Activated naive CD8-positive, alpha-beta T cell treated with anti-CD3 and anti-CD28 coated beads, Interleukin-2, amount 10 ng/mL, durations not matched to agents 7 days and 5 days (primary cell): ENCODE measurements at regions not wholly inside any gene's neighbourhood (a gene's known extent, or its start where the extent isn't known, plus 50 kb on each side); places are given as distances from the start of the nearest gene placed in this dataset.

Source experiments
- ATAC-seq: fragments of 150-1000 bp; cut with Tn5 transposase; one replicate; pipeline ENCODE4 v1.10.0; 2021; ENCODE audit warnings: low read depth, moderate library complexity
- POLR2A ChIA-PET: fragments of 350-600 bp; sonication (Branson Sonifier 250); formaldehyde crosslinking; loops from one replicate; lab custom pipeline; 2021; ENCODE audit warnings: antibody characterized with exemption; lab: Charles Lee
- DNase-seq: peaks from one replicate; pipeline ENCODE4 v3.0.0; 2021
- H3K27ac Mint-ChIP-seq: one replicate; pipeline ENCODE4 v1.8.0; 2022; ENCODE audit warnings: mild to moderate bottlenecking, mixed read lengths
- H3K27me3 Mint-ChIP-seq: one replicate; pipeline ENCODE4 v1.8.0; 2022; ENCODE audit warnings: mild to moderate bottlenecking, moderate library complexity, mixed read lengths
- H3K36me3 Mint-ChIP-seq: one replicate; pipeline ENCODE4 v1.8.0; 2021; ENCODE audit warnings: mild to moderate bottlenecking, mixed read lengths
- H3K4me1 Mint-ChIP-seq: one replicate; pipeline ENCODE4 v1.8.0; 2021; ENCODE audit warnings: mixed read lengths
- H3K4me3 Mint-ChIP-seq: one replicate; pipeline ENCODE4 v1.8.0; 2022; ENCODE audit warnings: mild to moderate bottlenecking, moderate library complexity, mixed read lengths
- H3K9me3 Mint-ChIP-seq: one replicate; pipeline ENCODE4 v1.8.0; 2021; ENCODE audit warnings: mixed read lengths

DNA sequence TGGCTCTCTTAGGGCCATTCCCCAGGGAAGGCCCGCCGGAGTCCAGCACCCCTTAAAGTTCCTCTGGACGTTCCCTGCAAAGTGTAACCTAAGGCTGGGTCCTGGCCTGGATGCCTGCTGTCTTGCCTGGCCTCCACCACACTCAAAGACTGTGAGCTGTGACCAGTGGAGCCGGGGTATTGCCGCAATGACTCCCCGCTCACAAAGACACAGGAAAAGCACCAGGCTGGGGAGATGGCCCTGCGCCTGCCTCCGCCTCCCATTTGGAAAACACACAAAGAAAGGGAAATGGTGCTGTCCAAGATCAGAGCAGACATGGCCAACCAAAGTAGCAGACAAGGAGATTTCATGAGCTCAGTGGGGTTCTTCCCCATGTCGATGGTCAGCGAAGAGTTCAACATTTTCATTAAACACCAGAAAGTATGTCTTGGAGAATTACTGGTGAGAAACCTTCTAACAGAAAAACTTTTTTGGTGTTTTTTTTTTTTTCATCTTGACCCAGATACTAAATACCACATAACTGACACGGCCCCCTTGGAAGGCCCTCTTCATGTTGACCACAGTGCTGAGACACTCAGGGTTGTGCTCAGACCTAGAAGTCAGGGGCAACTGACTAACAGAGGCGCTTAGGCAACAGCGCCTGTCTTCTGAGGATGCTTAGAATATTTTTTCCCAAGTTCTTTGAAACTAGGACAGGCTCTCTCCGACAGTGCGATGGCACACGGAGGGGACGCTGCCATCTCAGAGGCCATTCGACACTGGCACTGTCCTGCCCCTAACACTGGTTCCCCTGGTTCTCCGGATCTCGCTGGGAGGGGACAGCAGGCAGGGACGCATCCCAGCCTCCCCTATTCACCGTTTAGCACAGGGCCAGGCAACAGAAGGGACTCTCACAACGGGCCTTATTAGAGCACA lies 226.4 kb upstream of the ID2 start:
- no peak for ATAC-seq
- Mint-ChIP-seq H3K4me1 (peaks cover 41% of the 10 kb centered on the region), H3K27me3 (peaks cover 12% of the 10 kb centered on the region), H3K9me3 (peaks cover 3% of the 10 kb centered on the region), H3K36me3 (peaks cover 17% of the 10 kb centered on the region), H3K4me3 (peak overlapping the region; percentile 84), H3K27ac (peak overlapping the region; percentile 98)
- peak; percentile 48 for DNase-seq
- POLR2A ChIA-PET: interaction anchor here (0.6 to 1.1 kb wide), 5 partner anchors 85 to 972 kb away, joined by 3 read pairs; no protein-coding TSS in a partner anchor

DNA sequence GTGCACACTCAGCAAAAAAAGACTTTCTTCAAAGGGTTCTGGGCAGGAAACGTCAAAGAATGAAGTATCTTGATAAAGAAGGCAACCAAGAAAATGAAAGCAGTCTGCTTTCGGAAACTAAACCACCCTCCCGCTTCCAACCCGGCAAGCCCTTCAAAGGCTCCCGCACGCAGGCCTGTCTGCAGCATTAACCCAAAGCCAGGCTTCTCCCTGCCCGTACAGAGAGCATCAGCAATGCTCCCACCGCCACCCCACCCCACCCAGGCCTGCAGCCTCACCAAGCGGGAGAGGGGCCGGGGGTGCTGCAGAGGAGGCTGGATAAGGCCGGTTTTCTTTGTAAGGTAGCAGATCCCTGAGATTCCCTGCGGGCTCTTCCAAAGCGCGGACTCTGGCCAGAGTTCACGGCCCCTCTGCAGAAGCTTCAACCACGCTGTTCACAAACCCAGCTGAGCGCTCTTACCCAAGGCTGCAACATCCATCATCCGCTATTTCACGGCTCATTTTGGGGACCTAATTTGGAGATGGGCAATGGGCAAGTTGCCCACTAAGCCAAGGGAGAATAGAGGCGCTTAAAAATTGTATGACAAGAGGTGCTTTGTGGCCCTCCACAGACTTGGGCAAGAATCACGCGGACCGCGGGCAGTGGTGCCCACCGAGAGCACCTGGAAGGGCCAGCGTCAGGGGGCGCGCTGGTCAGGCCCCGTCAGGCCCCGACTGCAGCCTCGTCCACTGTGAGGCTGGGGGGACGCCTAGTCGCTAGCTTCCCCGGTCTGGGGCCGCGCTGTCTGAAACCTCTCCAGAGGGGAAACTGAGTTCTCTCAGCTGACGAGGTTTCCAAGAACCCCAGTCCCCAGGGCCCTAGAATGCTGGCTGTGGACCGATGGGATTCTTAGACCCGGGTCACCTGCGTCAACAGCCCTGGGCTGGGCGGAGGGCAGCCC lies 225.4 kb upstream of the ID2 start:
- Mint-ChIP-seq H3K4me3 (peak overlapping the region; percentile 84), H3K9me3 (peaks cover 1% of the 10 kb centered on the region), H3K27ac (peak overlapping the region; percentile 98), H3K27me3 (peaks cover 9% of the 10 kb centered on the region), H3K36me3 (peaks cover 19% of the 10 kb centered on the region), H3K4me1 (peaks cover 49% of the 10 kb centered on the region)
- DNase-seq (peak; percentile 70), ATAC-seq (peak; percentile 71)
- POLR2A ChIA-PET: interaction anchor here (0.6 to 1.1 kb wide), 2 partner anchors 25 to 225 kb away, joined by 3 to 4 read pairs; partner anchors contain the start of gene ID2

DNA sequence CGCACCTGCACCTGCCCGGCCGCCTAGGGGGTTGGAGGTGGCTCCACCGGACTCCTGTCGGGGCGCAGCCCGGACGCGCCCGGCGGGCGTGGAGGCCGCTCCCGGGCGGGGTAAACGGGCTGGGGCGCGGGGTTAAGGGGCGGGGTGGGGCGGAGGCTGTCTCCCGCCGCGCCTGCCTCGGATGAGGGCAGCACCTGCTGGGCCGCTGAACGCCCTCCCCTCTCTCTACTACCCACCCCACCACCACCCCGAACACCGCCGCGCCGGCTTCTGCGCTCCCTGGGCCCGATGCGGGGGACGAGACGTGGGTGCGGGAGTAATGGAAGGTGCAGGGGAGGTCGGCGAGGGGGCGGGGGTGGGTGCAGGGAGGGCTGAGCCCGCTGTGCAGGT lies 224.8 kb upstream of the ID2 start:
- peak; percentile 75 for DNase-seq
- ATAC-seq: peak; percentile 70
- Mint-ChIP-seq H3K4me1 (peaks cover 53% of the 10 kb centered on the region), H3K4me3 (peak overlapping the region; percentile 84), H3K36me3 (peaks cover 18% of the 10 kb centered on the region), H3K27ac (peak overlapping the region; percentile 91), H3K9me3 (no peaks in the 10 kb centered on the region), H3K27me3 (peaks cover 9% of the 10 kb centered on the region)
- POLR2A ChIA-PET: interaction anchor here (1.0 to 1.5 kb wide), 4 partner anchors 15 to 228 kb away, joined by 3 to 4 read pairs (median 4); no protein-coding TSS in a partner anchor

DNA sequence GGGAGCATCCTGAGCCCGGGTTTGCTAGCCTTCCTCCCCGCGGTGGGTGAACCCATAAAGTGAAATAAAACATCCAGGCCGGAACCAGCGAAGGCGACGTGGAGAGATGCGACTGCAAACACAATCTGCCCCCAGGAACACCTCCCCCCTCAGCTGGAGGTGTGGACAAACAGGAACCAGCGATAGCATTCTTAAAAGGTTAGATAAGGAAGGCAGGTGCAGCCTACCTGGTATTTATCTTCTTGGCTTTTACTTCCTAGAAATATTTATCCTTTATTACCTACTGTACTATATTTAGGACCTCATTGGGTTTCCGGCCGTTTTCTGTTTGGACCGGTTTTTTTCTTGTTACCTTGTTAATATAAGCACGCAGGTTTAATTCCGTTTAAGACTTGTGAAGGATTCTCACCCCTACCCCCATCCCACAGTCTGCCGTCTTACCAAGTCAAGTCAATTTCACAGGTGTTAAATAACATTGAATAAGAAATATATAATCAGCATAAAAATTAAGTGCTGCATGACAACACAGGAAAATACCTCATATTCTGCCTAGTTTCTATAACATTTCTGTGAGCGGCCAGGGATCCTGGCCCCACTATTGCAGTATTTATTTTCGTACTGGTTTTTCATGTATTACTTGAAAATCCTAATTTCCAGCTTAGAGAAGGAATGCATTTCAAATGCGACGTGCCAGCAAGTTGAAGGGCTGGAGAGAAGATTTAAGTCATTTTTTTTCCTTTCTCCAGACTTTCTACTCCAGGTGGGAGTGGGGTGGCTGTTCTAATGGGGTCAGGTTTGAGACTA lies 224.0 kb upstream of the ID2 start:
- POLR2A ChIA-PET: interaction anchor here (0.6 to 1.5 kb wide), 7 partner anchors 14 to 717 kb away, joined by 3 to 4 read pairs (median 3); no protein-coding TSS in a partner anchor
- H3K4me3 Mint-ChIP-seq: peak overlapping the region; percentile 84
- H3K27me3 Mint-ChIP-seq: peaks cover 5% of the 10 kb centered on the region
- peak; percentile 65 for DNase-seq
- H3K27ac Mint-ChIP-seq: peak overlapping the region; percentile 91
- peaks cover 18% of the 10 kb centered on the region for H3K36me3 Mint-ChIP-seq
- peaks cover 61% of the 10 kb centered on the region for H3K4me1 Mint-ChIP-seq
- no peaks in the 10 kb centered on the region for H3K9me3 Mint-ChIP-seq
- ATAC-seq: peak; percentile 34

DNA sequence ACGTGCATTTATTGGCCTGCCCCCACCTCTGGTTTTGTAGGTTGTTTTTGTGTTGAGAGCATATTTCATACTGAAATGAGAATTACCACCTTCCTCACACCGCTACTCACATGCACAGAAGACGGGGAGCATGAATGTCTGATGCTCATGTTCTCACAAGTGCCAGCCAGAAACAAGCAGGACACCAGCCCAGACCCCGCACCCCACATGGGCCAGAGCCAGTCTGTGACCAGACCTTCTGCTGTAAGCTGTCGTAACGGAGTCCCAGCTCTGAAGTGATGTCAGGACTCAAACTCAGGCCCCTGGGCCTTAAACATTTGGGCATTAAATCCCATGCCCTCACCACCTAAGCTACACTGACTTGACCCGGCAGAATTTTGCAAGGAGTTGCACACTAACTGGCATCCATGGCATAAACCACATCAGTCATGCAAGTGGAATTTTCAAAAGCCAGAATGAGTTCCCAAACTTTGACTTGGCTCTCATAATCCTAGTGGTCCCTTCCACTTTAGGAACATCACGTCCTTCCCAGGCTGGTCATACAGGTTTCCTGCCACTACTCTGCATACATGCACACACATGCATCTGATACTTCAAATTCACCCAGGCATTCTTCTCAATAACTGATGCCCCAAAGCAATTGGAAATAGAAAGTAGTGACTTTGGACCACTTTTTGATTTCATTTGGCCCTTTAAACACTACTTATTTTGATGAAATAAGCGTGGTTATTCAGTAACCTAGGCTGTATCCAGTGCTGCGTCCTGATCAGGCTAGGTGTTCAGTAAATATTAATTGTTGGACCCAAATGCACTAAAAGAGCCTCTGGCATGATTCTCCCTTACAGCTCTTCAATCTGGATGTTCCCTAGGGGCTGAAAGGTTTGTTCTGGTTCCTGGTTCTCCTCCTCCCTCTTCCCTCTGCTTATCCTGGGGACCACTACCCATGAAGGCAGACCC lies 223.1 kb upstream of the ID2 start:
- peak overlapping the region; percentile 84 for H3K4me3 Mint-ChIP-seq
- ATAC-seq (no peak), DNase-seq (no peak)
- peak overlapping the region; percentile 91 for H3K27ac Mint-ChIP-seq
- POLR2A ChIA-PET: interaction anchor here (1.0 to 1.5 kb wide), 4 partner anchors 13 to 718 kb away, joined by 3 to 5 read pairs (median 4); partner anchors contain the start of gene ID2
- H3K36me3 Mint-ChIP-seq: peaks cover 18% of the 10 kb centered on the region
- H3K27me3 Mint-ChIP-seq: peaks cover 5% of the 10 kb centered on the region
- H3K9me3 Mint-ChIP-seq: no peaks in the 10 kb centered on the region
- H3K4me1 Mint-ChIP-seq: peaks cover 64% of the 10 kb centered on the region

DNA sequence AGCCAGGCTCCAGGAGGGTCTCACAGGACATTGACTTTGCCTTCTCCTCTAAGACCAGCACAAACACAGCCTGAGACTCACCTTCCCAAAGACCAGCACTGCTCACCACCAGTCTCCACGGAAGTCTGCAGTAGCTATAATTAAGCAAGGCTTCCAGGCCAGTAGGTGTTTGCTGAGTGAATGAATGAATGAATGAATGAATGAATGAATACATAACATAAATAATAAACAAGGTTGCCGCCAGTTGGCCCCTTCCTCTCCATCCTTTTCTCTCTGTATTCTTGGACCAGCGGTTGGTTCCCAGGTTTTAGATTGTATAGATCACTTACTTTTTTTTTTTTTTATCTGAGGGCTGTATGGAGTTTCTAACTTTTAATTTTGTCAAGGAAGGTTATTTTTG lies 222.4 kb upstream of the ID2 start:
- no peak for DNase-seq
- Mint-ChIP-seq H3K27me3 (peaks cover 4% of the 10 kb centered on the region), H3K9me3 (no peaks in the 10 kb centered on the region), H3K4me1 (peaks cover 64% of the 10 kb centered on the region), H3K4me3 (no peak overlapping the region), H3K36me3 (peaks cover 17% of the 10 kb centered on the region), H3K27ac (peak overlapping the region; percentile 2)
- POLR2A ChIA-PET: interaction anchor here (1.4 kb wide), 1 partner anchor 222 kb away, joined by 5 read pairs; the partner anchor contains the start of gene ID2
- no peak for ATAC-seq

DNA sequence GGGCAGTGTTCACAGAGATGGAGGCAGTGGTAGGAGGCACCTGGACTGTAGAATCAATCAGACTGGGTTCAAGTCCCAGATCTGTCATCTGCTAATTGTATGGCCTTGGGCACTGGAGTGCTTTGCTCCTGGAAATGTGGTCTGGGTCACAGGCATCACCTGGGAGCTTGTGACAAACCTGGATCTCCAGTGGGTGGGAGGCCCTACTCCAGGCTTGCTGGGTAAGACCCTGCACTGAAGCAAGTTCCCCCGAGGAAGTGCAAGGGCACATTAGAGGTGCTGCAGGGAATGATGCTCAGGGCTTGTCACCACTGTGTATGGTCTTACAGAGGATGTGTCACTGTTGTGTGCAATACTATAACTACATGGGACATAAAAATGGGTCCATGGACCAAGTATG lies 220.5 kb upstream of the ID2 start:
- DNase-seq: no peak
- peaks cover 2% of the 10 kb centered on the region for H3K27me3 Mint-ChIP-seq
- ATAC-seq: no peak
- H3K27ac Mint-ChIP-seq: no peak overlapping the region
- no peaks in the 10 kb centered on the region for H3K9me3 Mint-ChIP-seq
- peaks cover 54% of the 10 kb centered on the region for H3K4me1 Mint-ChIP-seq
- POLR2A ChIA-PET: no interaction called here
- H3K4me3 Mint-ChIP-seq: no peak overlapping the region
- H3K36me3 Mint-ChIP-seq: peaks cover 14% of the 10 kb centered on the region

DNA sequence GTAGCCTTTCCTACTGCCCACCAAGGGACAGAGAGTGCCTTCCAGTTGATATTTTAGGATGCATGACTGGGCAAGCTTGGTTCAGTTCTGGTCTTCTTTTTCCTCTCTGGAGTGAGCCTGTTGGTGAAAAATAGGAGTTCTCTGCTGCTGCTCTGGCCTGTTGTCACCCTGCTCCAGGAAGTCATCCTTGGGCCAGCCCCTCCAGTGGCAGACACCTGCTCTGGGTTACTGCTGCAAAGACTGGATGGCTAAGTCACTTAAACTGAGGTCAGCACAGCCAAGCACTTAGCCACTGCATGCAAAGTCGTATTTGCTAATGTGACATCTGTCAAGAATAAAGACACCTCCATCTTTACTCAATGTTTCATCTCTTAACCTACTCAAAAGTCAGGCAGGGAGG lies 219.6 kb upstream of the ID2 start:
- POLR2A ChIA-PET: interaction anchor here (0.6 to 2.1 kb wide), 3 partner anchors 10 to 220 kb away, joined by 3 to 13 read pairs (median 6); partner anchors contain the start of gene ID2
- DNase-seq (no peak), ATAC-seq (no peak)
- Mint-ChIP-seq H3K27ac (peak overlapping the region; percentile 68), H3K36me3 (peaks cover 15% of the 10 kb centered on the region), H3K27me3 (peaks cover 2% of the 10 kb centered on the region), H3K4me3 (no peak overlapping the region), H3K9me3 (peaks cover 2% of the 10 kb centered on the region), H3K4me1 (peaks cover 51% of the 10 kb centered on the region)

DNA sequence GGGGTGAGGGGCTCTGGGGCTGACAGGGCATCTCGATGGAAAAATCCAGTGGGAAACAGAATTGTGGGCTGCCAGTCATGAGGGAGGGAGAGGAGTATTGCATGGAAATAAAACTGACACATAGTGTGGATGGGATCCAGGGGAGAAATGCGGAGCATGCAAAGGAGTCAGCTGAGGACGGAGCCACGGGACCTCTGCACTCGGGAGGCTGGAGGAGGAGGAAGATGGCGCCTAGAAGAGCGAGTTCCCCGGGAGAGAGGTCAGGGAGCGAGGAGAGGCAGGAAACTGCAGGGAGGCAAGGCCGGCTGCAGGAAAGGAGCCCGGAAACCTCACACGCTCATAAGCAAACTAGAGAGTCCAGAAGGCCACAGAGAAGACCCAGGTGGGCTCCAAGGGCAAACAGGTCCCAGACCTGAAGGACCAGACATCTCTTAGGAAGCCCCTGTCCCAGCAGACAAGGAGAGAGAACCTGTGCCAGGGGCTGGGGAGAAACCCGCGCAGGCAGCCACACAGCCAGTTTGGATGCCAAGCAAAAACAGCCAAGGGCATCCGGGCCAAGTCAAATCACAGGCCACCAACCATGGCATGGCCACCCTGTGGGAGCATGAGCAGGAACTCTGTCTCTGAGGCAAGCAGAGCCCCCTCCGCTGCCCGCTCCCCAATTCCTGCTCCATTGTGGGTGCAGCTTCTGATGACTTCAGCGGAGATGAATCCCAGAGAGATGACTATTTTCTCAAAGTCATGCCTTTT lies 218.8 kb upstream of the ID2 start:
- H3K4me3 Mint-ChIP-seq: no peak overlapping the region
- POLR2A ChIA-PET: interaction anchor here (1.5 to 2.1 kb wide), 2 partner anchors 9 to 219 kb away, joined by 6 to 13 read pairs; partner anchors contain the start of gene ID2
- peaks cover 2% of the 10 kb centered on the region for H3K27me3 Mint-ChIP-seq

DNA sequence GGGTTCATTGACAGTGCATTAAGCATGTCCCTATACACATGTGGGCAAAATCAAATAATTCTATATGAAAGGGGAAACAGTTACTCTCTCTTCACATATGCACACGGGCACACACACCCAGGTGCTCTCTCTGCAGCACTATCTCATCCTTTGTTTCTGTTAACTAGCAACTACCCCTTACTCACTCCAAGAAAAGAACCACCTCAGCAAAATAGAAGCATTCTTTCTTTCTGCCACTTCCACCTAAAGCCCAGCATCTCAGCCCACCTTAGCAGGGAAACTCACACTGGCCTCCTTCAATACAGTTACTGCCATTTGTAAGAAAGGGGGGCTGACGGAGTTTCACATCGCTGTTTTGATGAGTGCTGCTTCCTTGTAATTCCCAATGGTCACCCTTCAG lies 216.3 kb upstream of the ID2 start:
- POLR2A ChIA-PET: no interaction called here
- Mint-ChIP-seq H3K4me3 (no peak overlapping the region), H3K27ac (no peak overlapping the region), H3K9me3 (peaks cover 9% of the 10 kb centered on the region), H3K36me3 (peaks cover 27% of the 10 kb centered on the region), H3K27me3 (no peaks in the 10 kb centered on the region), H3K4me1 (peaks cover 44% of the 10 kb centered on the region)
- no peak for DNase-seq
- ATAC-seq: no peak

More for the DNA sequence above, 218.8 kb upstream of the ID2 start:
- ATAC-seq (no peak), DNase-seq (no peak)
- Mint-ChIP-seq H3K27ac (no peak overlapping the region), H3K9me3 (peaks cover 6% of the 10 kb centered on the region), H3K4me1 (peaks cover 44% of the 10 kb centered on the region), H3K36me3 (peaks cover 20% of the 10 kb centered on the region)
